ENCODE measurements at regions not wholly inside any gene's neighbourhood (a gene's known extent, or its start where the extent isn't known, plus 50 kb on each side); places are given as distances from the start of the nearest gene placed in this dataset.
A peak's percentile ranks its signal among the peaks of the same experiment; 100 is the strongest.
"Not testable (repeated sequence)": the region's sequence is repeated elsewhere in the genome, so short reads cannot be mapped to it uniquely, and the experiment has no call there.

GRCh38 chr6:149127212-149127611 lies 190.3 kb upstream of the TAB2 start:
- DNase-seq = no peak

- no peak for DNase-seq
Observed at GRCh38 chr6:149128489-149129145, 188.9 kb upstream of the TAB2 start.

- DNase-seq = no peak
Observed at GRCh38 chr6:149129371-149130077, 188.0 kb upstream of the TAB2 start.

GRCh38 chr6:149130090-149130489 lies 187.4 kb upstream of the TAB2 start:
- DNase-seq = no peak

- no peak for DNase-seq
Observed at GRCh38 chr6:149130508-149130907, 187.0 kb upstream of the TAB2 start.

- no peak for DNase-seq
Observed at GRCh38 chr6:149131891-149132290, 185.6 kb upstream of the TAB2 start.

- no peak for DNase-seq
Observed at GRCh38 chr6:149132336-149132735, 185.2 kb upstream of the TAB2 start.

GRCh38 chr6:149134511-149134933 lies 183.0 kb upstream of the TAB2 start:
- no peak for DNase-seq

- DNase-seq = no peak
Observed at GRCh38 chr6:149135809-149136208, 181.7 kb upstream of the TAB2 start.

- DNase-seq = no peak
Observed at GRCh38 chr6:149136273-149136912, 181.1 kb upstream of the TAB2 start.

- no peak for DNase-seq
Observed at GRCh38 chr6:149136913-149137286, 180.6 kb upstream of the TAB2 start.

GRCh38 chr6:149137594-149137993 lies 179.9 kb upstream of the TAB2 start:
- DNase-seq = no peak

GRCh38 chr6:149138089-149138488 lies 179.4 kb upstream of the TAB2 start:
- DNase-seq = no peak

GRCh38 chr6:149138699-149139294 lies 178.7 kb upstream of the TAB2 start:
- DNase-seq = no peak

- DNase-seq = no peak
Observed at GRCh38 chr6:149139782-149140136, 177.8 kb upstream of the TAB2 start.

- DNase-seq = peak; percentile 78
Observed at GRCh38 chr6:149140137-149140909, 177.2 kb upstream of the TAB2 start.

- DNase-seq = no peak
Observed at GRCh38 chr6:149140910-149141290, 176.6 kb upstream of the TAB2 start.

GRCh38 chr6:149142924-149143429 lies 174.5 kb upstream of the TAB2 start:
- DNase-seq = no peak

GRCh38 chr6:149145800-149146199 lies 171.7 kb upstream of the TAB2 start:
- not testable (repeated sequence) for DNase-seq

- DNase-seq = no peak
Observed at GRCh38 chr6:149147195-149147594, 170.3 kb upstream of the TAB2 start.

GRCh38 chr6:149147938-149148718 lies 169.4 kb upstream of the TAB2 start:
- no peak for DNase-seq

GRCh38 chr6:149149653-149150052 lies 167.9 kb upstream of the TAB2 start:
- no peak for DNase-seq

Data from activated effector memory CD4-positive, alpha-beta T cell treated with anti-CD3 and anti-CD28 coated beads, Interleukin-2, amount 50 U/mL, for 16 hours (primary cell).